GM12872 (cell line): ENCODE measurements at regions not wholly inside any gene's neighbourhood (a gene's known extent, or its start where the extent isn't known, plus 50 kb on each side); places are given as distances from the start of the nearest gene placed in this dataset.

ENCODE experiments used
- TF ChIP-seq, protein P1 (sequence below): IDR thresholded peaks from 3 replicates; pipeline ENCODE4 v1.5.1; 2011; ENCODE audit warnings: low read depth, mild to moderate bottlenecking, low read length, moderate library complexity; ENCODE audit not compliant: insufficient read depth

- TF ChIP-seq, protein P1, sequence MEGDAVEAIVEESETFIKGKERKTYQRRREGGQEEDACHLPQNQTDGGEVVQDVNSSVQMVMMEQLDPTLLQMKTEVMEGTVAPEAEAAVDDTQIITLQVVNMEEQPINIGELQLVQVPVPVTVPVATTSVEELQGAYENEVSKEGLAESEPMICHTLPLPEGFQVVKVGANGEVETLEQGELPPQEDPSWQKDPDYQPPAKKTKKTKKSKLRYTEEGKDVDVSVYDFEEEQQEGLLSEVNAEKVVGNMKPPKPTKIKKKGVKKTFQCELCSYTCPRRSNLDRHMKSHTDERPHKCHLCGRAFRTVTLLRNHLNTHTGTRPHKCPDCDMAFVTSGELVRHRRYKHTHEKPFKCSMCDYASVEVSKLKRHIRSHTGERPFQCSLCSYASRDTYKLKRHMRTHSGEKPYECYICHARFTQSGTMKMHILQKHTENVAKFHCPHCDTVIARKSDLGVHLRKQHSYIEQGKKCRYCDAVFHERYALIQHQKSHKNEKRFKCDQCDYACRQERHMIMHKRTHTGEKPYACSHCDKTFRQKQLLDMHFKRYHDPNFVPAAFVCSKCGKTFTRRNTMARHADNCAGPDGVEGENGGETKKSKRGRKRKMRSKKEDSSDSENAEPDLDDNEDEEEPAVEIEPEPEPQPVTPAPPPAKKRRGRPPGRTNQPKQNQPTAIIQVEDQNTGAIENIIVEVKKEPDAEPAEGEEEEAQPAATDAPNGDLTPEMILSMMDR = no peak
Measured at GRCh38 chr9:32011049-32011448, 373.4 kb upstream of the ACO1 start.

DNA sequence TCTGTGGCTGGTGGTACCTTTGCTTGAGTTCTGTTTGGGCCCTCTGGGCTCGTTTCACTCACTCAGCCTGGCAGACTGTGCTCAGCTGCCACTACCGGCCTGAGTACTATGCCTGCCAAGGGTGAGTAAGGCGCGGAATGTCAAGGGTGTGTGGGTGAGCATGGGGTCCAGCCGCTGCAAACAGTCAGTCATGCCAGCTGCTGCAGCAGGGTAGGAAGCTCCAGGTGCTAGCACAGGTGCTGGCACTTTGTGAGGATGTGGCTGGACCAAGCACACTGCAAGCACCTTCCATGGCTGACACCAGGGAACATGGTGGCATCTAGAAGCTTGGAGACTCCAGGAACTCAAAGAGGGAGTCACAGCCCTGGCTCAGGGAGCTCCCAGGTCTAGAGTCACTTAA, 368.6 kb upstream of the ACO1 start:
- TF ChIP-seq, protein P1 = no peak

- TF ChIP-seq, protein P1 = no peak
Measured at GRCh38 chr9:32045513-32045912, 338.9 kb upstream of the ACO1 start.

- TF ChIP-seq, protein P1 = no peak
Measured at GRCh38 chr9:32067261-32067660, 317.2 kb upstream of the ACO1 start.

DNA sequence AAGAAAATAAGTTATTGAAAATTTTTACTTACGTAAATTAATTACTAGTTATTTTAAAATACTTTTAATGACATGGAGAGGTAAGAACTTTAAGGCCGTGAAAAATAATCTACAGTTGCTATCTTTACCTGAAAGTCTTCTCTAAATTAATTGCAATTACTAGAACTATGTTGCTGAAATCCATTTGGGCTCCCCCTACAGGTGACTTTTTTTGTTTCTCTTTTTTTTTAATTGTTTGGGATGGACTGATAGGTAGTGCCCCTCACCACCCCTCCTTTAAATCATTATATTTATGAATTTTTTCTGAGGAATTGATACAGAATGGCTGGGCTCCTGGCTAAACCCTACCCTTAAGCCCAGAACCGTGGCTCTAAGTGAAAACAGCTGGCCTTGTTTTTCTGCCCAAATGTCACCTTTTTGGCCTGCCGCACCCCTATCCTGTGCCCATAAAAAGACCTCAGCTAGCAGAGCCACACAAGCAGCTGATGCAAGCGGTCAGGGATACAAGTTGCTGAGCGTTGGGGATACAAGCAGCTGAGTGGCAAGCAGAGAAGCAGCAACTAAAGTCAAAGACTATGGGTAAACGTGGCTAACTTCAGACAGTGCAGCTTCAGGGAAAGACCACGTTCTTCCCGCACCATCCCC, 315.2 kb upstream of the ACO1 start:
- TF ChIP-seq, protein P1 = peak; percentile 31; the same call in 1 of the 3 replicates

- TF ChIP-seq, protein P1 = no peak
Measured at GRCh38 chr9:32069969-32070368, 314.5 kb upstream of the ACO1 start.

- TF ChIP-seq, protein P1 = no peak
Measured at GRCh38 chr9:32072570-32072969, 311.9 kb upstream of the ACO1 start.

GRCh38 chr9:32092031-32092430, 292.4 kb upstream of the ACO1 start:
- TF ChIP-seq, protein P1 = no peak
